Psoas muscle (tissue), 7 donors: ENCODE measurements at regions not wholly inside any gene's neighbourhood (a gene's known extent, or its start where the extent isn't known, plus 50 kb on each side); places are given as distances from the start of the nearest gene placed in this dataset.

Source experiments
- ATAC-seq, 4 donors: fragments of 200-7000 bp; cut with Tn5 transposase; one replicate each; pipeline ENCODE4 v1.9.1; 2020; ENCODE audit warnings: moderate library complexity in 3 of 4, mild to moderate bottlenecking in 2 of 4
- DNase-seq, 2 donors: peaks; one replicate each; pipeline ENCODE4 v3.0.0-alpha.2; 2020
- H3K27ac ChIP-seq: fragments of 200-600 bp; one replicate; pipeline ENCODE4 v1.8.0; 2022
- H3K27me3 ChIP-seq, 3 donors: fragments of 200-600 bp in 1 of 3; one replicate each; pipeline versions ENCODE4 v1.6.1 to v1.8.0; 2013 to 2022; ENCODE audit warnings: low read length in 2 of 3, mild to moderate bottlenecking in 2 of 3, moderate library complexity in 1 of 3; ENCODE audit not compliant: insufficient read depth in 3 of 3
- H3K36me3 ChIP-seq, 2 donors: fragments of 200-600 bp in 1 of 2; one replicate each; pipeline versions ENCODE4 v1.6.1 to v1.8.0; 2013 to 2022; ENCODE audit warnings: low read depth in 1 of 2, mild to moderate bottlenecking in 1 of 2, moderate library complexity in 1 of 2; ENCODE audit not compliant: insufficient read depth in 1 of 2
- H3K4me1 ChIP-seq: fragments of 200-600 bp; one replicate; pipeline ENCODE4 v1.8.0; 2022
- H3K4me3 ChIP-seq: fragments of 200-600 bp; one replicate; pipeline ENCODE4 v1.8.0; 2022; ENCODE audit warnings: mild to moderate bottlenecking
- H3K9me3 ChIP-seq: fragments of 200-600 bp; one replicate; pipeline ENCODE4 v1.8.0; 2022
- WGBS, 3 donors: extraction: QIAGEN DNeasy Blood & Tissue Kit; methylation state at CpG; one replicate each; pipeline versions ENCODE4 v1.1.6 to v1.1.7; 2013; 5-methylcytosine and 5-hydroxymethylcytosine counted together
- intact Hi-C, 2 donors: fragments of 100-400 bp; cut with DNase I; formaldehyde crosslinking; loops; one replicate each; pipeline versions ENCODE4 v1.11.0 to v1.14.2; 2022
- TF ChIP-seq, protein P1 (sequence below): fragments of 200-600 bp; IDR thresholded peaks from one replicate; pipeline ENCODE4 v1.8.0; 2022; ENCODE audit warnings: antibody characterized with exemption
- donor health status: healthy with polysubstance abuse.
- donor health status: DM: no; HTN: no; CAD: no; lungs with moderate emphysema.
- donor health status: Bipolar disorder and iron deficiency.
- donor health status: healthy.
- donor health status: DM: yes; HTN: yes; CAD: no.
- donor health status: DM: no; HTN: no; CAD: no.
- donor health status: DM: yes; HTN: yes; CAD: no.

DNA sequence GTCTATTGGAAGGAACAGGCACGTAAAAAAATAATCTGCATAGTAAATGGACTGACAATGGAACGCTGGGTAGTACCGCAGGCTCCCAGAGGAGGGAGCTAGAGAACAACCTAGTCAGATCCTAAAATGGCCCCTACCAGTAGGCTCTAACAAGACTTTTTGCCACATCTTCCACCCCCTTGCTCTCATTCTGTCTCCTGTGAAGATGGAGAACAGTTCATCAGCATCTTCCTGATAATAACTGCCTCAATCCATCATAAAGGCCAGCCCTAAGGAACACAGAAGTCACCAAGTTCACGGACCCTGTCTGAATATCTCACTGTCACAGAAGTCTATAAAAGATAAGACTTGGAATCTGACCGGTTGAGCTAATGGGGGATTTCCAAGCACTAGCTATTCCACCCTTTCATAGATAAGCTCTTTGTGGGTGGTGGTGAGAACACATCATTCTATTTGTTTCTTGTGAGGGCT lies 133.4 kb downstream of the SLC1A3 start:
- ATAC-seq, result peak; percentile 47 to 71 (median 62)
- H3K4me3 ChIP-seq, result no peak overlapping the region
- TF ChIP-seq, protein P1, sequence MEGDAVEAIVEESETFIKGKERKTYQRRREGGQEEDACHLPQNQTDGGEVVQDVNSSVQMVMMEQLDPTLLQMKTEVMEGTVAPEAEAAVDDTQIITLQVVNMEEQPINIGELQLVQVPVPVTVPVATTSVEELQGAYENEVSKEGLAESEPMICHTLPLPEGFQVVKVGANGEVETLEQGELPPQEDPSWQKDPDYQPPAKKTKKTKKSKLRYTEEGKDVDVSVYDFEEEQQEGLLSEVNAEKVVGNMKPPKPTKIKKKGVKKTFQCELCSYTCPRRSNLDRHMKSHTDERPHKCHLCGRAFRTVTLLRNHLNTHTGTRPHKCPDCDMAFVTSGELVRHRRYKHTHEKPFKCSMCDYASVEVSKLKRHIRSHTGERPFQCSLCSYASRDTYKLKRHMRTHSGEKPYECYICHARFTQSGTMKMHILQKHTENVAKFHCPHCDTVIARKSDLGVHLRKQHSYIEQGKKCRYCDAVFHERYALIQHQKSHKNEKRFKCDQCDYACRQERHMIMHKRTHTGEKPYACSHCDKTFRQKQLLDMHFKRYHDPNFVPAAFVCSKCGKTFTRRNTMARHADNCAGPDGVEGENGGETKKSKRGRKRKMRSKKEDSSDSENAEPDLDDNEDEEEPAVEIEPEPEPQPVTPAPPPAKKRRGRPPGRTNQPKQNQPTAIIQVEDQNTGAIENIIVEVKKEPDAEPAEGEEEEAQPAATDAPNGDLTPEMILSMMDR, result peak; percentile 59
- intact Hi-C loops, result loop anchor here (5.0 to 10.0 kb wide), 3 partner anchors 133 to 268 kb away; no protein-coding TSS in a partner anchor
- DNase-seq, result peak; percentile 46 to 66
- H3K4me1 ChIP-seq, result peaks cover 6% of the 10 kb centered on the region
- H3K27ac ChIP-seq, result no peak overlapping the region
- peaks cover 0 to 3% (median 0%) of the 10 kb centered on the region in 3 donors for H3K27me3 ChIP-seq
- WGBS, 3 donors, result 23 to 34% (median 31%) methylated on average over 5 of the region's 5 CpGs
- H3K9me3 ChIP-seq, result no peaks in the 10 kb centered on the region
- no peaks in the 10 kb centered on the region for H3K36me3 ChIP-seq

DNA sequence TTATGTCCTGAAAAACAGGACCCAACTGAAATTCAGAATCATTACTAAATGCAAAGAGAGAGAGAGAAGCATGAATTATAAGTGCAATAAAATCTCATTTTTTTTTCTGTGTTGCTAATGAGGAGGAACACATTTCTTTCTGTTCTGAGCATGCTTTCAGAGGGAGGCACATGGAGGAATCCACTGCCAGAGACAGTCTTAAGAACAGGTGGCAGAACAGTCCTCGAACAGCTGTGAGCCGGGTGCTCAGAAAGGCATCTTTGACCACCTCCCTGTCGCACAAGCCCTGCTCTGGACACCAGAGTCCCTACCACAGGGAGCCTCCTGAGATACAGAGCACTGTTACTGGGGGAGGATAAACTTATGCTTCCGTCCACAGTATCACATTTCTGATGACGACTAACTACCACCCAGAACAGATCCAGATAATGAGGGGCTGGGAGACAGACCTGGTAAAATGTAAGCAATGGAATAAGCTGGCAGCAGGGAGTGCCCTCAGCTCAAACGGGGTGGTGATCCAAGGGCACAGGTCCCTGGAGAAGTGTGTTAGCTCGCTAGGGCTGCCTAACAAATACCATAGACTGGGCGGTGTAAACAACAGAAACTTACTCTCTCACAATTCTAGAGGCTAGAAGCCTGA lies 134.0 kb downstream of the SLC1A3 start:
- H3K36me3 ChIP-seq, result no peaks in the 10 kb centered on the region
- H3K27ac ChIP-seq, result no peak overlapping the region
- no peak overlapping the region for H3K4me3 ChIP-seq
- H3K27me3 ChIP-seq, result peaks cover 0 to under 1% (median 0%) of the 10 kb centered on the region in 3 donors
- intact Hi-C loops, result loop anchor here (5.0 kb wide), 2 partner anchors 132 to 267 kb away; no protein-coding TSS in a partner anchor
- peaks cover 6% of the 10 kb centered on the region for H3K4me1 ChIP-seq
- no peaks in the 10 kb centered on the region for H3K9me3 ChIP-seq
- TF ChIP-seq, protein P1, result no peak
- DNase-seq (no peak), ATAC-seq (no peak)
- 50 to 62% (median 57%) methylated on average over 8 of the region's 8 CpGs for WGBS, 3 donors

DNA sequence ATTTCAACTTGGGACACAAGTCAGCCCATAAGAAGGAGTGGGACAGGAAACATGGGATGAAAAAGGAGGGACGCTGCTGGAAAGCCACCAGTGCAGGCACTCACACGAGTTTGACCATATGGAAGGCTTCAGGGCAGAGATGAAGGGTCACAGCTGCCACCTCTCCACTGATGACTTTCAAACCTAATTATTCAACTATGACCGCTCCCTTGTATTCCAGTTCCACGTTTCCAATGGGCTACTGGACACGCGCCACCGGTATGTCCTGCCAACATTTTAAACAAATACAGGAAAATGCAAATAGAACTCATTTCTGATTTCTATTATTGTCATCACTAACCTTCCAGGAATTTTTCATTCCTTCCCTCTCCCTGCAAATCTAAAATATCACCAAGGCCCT lies 134.7 kb downstream of the SLC1A3 start:
- no peak overlapping the region for H3K4me3 ChIP-seq
- H3K27me3 ChIP-seq, result no peaks in the 10 kb centered on the region
- WGBS, 3 donors, result 61 to 62% (median 62%) methylated on average over 7 of the region's 7 CpGs
- ATAC-seq (no peak), DNase-seq (no peak)
- H3K36me3 ChIP-seq, result no peaks in the 10 kb centered on the region
- intact Hi-C loops, result loop anchor here (1.0 to 5.0 kb wide), 3 partner anchors 37 to 266 kb away; no protein-coding TSS in a partner anchor
- peaks cover 6% of the 10 kb centered on the region for H3K4me1 ChIP-seq
- H3K27ac ChIP-seq, result no peak overlapping the region
- H3K9me3 ChIP-seq, result no peaks in the 10 kb centered on the region
- TF ChIP-seq, protein P1, result no peak

DNA sequence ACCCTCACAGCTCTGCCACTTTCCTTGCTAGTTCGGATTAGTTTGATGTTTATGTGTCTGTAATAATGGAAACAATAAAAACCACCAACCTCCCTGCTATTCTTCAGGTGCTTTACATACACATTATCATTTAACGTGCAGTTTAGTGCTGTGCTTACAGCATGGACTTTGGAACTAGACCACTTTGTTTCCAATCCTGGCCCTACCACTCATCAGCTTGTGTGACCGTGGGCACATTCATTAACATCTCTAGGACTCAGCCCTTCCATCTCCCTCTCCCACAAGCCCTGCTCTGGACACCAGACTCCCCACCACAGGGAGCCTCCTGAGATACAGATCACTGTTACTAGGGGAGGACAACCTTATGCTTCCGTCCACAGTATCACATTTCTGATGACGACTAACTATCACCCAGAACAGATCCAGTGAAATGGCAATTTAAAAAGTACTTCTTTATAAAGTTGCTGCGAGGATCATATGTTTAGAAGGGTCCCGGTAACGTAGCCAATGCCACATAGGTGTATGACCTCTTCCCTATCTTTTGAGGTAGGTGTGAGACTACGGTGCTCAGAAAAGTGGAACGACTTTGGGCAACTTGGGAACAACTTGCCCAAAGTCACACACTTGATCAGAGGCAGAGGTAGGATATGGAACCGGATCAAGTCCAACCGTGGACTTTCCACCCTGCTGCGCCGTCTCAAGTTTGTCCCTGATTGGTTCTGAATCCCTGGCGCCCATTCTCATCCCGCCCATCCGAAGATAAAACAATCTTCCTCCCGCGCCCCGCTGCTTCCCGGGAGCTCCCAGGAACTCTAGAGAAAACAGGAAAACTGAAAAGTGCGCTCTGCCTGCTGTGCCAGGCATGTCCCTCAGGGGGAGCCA lies 132.4 kb upstream of the NIPBL start:
- Histone ChIP-seq H3K27ac (peak overlapping the region; percentile 64), H3K4me3 (peak overlapping the region; percentile 78), H3K27me3 (no peaks in the 10 kb centered on the region), H3K9me3 (no peaks in the 10 kb centered on the region), H3K4me1 (peaks cover 6% of the 10 kb centered on the region), H3K36me3 (no peaks in the 10 kb centered on the region)
- ATAC-seq (peak in 2 of 4 donors; percentile 14 to 30), DNase-seq (peak in 1 of 2 donors; percentile 54)
- intact Hi-C loops, result loop anchor here (5.0 kb wide), 2 partner anchors 128 to 263 kb away; no protein-coding TSS in a partner anchor
- 10 to 12% (median 11%) methylated on average over 22 of the region's 22 CpGs for WGBS, 3 donors
- TF ChIP-seq, protein P1, result peak; percentile 54
